CD4-positive, alpha-beta T cell treated with Interleukin-4 for 4 hours (primary cell): ENCODE measurements at regions not wholly inside any gene's neighbourhood (a gene's known extent, or its start where the extent isn't known, plus 50 kb on each side); places are given as distances from the start of the nearest gene placed in this dataset.
"Not testable (repeated sequence)": the region's sequence is repeated elsewhere in the genome, so short reads cannot be mapped to it uniquely, and the experiment has no call there.

Experiments used
- DNase-seq: peaks from one replicate; pipeline ENCODE4 v3.0.0-alpha.2; 2020

GRCh38 chr14:83873669-83874068 lies 1656.3 kb upstream of the FLRT2 start:
- no peak for DNase-seq

GRCh38 chr14:83874662-83875061 lies 1655.3 kb upstream of the FLRT2 start:
- no peak for DNase-seq

DNA sequence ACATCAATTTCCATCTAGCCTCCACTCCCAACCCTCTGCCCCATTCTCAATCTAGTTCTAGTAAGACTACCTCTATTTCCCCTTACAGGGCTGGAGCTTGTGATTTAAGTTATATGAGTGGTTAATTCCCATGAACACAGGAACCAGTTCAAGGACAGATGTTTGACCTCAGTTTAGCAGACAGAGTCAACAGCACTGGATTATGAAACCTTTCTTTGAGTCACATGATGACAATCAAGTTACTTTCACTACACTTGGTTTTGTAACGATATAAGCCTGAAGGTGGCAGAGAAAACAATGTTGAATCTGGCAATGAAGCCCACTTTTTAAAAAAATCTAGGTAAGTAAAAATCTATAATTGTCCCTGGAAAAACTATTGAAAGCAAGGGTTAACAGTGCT lies 1646.2 kb upstream of the FLRT2 start:
- DNase-seq = no peak

DNA sequence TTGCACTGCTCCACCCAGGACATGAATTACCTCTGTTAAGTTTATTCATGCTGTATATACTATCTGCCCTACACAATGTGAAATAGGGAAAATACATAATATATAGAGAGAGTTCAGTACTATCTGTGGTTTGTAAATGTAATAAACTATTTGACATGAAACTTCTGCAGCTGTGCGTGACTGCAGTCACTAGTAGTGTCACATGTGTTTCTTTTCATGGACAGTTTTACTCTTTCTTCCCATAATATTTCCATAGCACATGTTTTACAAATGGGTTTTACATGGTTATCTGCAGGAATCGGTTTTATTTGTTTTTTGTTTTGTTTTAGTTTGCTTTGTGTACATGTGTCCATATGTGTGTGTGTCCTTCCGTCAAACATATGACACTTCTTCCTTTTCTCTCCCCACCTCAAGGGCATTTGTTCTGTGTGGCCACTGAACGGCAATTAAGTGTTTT lies 1644.1 kb upstream of the FLRT2 start:
- DNase-seq = no peak

GRCh38 chr14:83887866-83888265 lies 1642.1 kb upstream of the FLRT2 start:
- no peak for DNase-seq

GRCh38 chr14:83893447-83893846 lies 1636.5 kb upstream of the FLRT2 start:
- no peak for DNase-seq

- no peak for DNase-seq
Measured at GRCh38 chr14:83894568-83894967, 1635.4 kb upstream of the FLRT2 start.

DNA sequence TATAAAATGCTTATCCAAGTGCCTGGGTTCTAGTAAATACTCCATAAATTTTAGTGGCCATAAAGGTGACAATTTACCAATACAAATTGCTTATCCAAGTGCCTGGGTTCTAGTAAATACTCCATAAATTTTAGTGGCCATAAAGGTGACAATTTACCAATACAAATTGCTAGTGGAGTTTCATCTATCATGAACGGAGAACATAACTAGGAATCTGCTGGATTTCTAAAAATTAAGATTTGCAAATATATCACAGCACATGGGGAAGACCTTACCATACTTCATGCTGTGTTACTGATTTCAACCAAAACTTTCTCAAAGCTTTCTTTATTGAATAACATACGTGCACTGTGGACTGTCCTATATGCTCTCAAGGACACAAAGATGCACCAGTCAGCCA lies 1631.4 kb upstream of the FLRT2 start:
- DNase-seq = not testable (repeated sequence)

DNA sequence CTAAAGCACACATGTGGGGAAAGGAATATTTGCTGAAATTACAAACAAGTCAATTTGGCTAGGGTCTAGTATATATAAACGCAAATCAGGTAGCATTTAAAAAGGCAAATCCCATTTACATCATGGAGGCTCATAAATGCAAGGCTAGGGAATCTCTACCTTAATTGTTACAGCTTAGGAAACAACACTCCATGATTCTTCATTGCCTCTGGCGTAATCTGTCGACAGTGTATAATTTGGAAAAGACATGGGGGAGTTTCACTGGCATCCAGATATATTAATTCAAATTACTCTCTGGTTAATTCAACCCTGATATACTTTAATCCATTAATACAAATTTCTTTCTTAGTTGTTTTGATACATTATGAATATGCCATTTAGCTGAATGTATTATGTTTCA lies 1630.2 kb upstream of the FLRT2 start:
- no peak for DNase-seq

DNA sequence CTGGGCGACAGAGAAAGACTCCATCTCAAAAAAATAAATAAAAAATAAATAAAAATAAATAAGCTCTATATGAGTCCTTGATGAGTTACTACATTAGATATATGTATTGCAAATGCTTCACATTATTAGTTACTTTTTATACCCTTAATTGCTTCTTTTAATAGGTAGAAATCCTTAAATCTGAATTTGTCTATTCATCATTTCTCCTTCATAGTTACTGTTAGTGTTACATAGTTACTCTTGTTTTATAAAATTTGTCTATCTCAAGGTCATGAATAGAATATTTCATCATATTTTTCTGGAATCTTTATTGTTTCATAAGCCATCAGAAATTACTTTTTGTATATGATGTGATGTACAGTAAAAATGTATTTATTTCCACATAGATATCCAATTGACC lies 1624.8 kb upstream of the FLRT2 start:
- no peak for DNase-seq

- no peak for DNase-seq
Measured at GRCh38 chr14:83908419-83908818, 1621.5 kb upstream of the FLRT2 start.

GRCh38 chr14:83909507-83909906 lies 1620.4 kb upstream of the FLRT2 start:
- no peak for DNase-seq

DNA sequence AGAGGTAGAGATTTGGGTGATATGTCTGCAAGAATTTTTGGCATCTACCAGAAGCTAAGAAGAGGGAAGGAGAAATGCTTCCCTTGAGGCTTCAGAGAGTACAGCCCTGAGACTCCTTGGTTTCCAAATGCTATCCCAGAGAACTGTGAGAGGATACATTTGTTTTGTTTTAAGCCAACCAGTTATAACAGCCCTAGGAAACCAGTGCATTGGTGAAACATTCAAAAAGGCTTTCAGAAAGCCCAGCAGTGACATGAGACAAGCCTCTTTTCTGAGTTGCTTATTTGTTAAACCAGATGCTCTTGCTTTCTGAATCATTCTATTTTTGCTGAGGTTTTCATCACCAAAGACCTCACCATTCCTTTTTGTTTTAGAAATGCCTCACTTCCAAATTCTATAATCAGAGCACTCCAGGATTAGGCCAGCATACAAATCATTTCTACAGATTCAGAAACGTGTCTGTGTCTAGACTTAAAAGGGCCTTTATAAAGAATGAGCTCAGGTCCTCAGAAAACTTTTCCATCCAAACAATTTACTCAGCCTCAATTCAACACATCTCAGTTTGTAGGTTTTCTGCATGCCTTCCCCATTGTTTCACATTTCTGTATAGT lies 1617.8 kb upstream of the FLRT2 start:
- no peak for DNase-seq

- DNase-seq = no peak
Measured at GRCh38 chr14:83913476-83913875, 1616.5 kb upstream of the FLRT2 start.

GRCh38 chr14:83918546-83918945 lies 1611.4 kb upstream of the FLRT2 start:
- no peak for DNase-seq

- DNase-seq = not testable (repeated sequence)
Measured at GRCh38 chr14:83919675-83920074, 1610.3 kb upstream of the FLRT2 start.

- DNase-seq = no peak
Measured at GRCh38 chr14:83923842-83924241, 1606.1 kb upstream of the FLRT2 start.

- DNase-seq = no peak
Measured at GRCh38 chr14:83924259-83924658, 1605.7 kb upstream of the FLRT2 start.

DNA sequence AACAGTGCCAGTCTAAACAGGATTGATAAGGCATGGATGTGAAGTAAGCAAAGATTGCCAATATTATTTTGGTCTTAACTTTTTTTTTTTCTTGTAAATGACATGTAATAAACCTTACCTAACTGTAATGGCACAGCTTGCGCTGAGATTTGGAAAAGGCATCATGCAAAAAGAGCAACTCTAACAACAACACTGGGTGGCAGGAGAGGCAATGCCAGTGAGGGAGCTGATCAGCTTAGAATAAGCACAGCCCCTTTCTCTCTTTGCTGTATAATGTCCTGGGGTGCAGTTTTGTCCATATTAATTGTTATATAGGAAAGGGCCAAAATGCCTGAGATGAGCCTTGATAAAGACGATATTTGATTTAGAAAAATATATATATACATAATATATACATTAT lies 1589.7 kb upstream of the FLRT2 start:
- DNase-seq = no peak

DNA sequence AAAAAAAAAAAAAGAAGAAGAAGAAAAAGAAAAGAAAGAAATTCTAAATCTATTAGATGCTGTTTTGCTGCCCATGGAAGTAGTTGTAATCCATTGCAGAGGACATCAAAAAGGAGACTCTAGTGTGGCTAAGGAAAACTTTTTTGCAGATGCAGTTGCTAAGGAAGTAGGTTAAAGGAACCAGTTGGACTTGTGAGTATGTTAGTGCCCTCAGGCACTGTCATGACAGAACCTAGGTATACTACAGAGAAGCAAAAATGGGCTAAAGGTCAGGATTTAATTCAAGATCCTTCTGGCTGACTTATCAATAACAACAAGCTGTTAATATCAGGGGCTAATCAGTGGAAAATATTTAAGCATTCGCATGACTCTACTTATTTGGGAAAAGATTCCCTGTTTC lies 1571.6 kb upstream of the FLRT2 start:
- no peak for DNase-seq

DNA sequence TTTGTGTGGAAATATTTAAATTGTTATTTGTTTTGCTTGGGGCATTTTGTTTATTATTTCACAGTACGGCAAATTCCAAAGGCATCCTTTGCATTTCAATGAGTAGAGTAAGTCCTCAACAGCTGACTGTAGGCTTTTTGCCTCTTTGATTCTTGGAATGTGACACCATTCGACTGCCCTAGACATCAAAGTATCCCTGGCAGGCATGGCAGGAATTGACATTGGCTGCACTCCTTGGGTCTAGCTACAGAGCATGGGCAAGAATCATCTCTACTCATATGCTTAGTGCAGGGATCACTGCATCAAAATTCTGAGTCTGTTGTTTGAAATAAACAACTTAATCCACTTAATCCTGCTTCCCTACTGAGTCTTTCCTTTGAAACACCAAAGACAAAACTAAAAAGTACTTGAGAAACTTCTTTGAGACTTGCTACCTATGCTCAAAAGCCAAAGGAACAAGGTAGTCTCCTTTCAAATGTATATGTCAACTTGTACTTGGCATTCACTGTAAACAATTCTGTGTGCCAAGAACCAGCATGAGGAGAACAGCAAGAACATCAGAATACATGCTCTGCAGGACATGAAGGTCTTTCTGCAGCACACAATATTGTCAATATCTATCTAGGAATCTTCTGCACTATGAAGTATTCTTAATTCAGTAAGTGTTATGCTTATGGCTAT lies 1569.0 kb upstream of the FLRT2 start:
- no peak for DNase-seq

DNA sequence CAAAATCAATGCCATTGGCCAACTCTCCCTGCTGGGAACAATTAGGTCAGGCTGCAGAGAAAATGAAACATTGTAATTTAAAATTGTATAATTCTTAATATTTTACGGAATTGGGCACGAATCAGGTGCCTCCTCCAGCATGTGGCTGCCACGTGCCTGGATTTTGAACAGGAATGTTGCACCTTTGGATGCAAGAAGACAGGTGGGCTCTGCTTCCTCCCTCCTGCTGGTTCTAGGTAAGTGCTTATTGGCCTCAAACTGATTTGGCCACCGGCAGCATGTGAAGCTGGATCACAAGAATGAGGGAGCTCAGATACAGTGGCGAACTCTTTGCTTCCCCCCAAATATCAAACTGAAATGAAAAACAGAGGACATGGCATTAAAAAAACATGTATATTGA lies 1559.9 kb upstream of the FLRT2 start:
- DNase-seq = no peak

- DNase-seq = no peak
Measured at GRCh38 chr14:83972631-83973030, 1557.3 kb upstream of the FLRT2 start.

GRCh38 chr14:83974647-83975163 lies 1555.2 kb upstream of the FLRT2 start:
- no peak for DNase-seq

- DNase-seq = no peak
Measured at GRCh38 chr14:83975435-83975834, 1554.5 kb upstream of the FLRT2 start.
